ENCODE measurements at regions not wholly inside any gene's neighbourhood (a gene's known extent, or its start where the extent isn't known, plus 50 kb on each side); places are given as distances from the start of the nearest gene placed in this dataset.

DNA sequence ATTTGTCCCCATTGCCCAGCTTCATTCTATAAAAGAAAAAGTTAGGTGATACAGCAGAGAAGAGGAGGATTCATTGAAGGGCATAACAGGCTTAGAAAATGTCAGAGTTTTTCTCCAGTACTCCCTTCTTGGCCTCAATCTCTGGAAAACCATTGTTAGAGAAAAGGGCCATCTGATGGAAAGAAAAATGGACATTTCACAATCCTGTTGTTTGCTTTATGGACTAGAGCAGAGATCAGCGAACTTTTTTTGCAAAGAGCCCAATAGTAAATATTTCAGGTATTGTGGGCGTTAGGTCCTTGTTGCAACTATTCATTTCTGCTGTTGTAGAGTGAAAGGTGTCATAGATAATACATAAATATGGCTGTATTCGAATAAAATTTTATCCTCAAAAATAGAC lies 208.8 kb downstream of the TLE4 start:
- no peaks in the 10 kb centered on the region for H3K36me3 Mint-ChIP-seq
- H3K4me3 Mint-ChIP-seq = no peak overlapping the region
- H3K27me3 Mint-ChIP-seq = no peaks in the 10 kb centered on the region
- CTCF ChIA-PET = no interaction called here
- H3K27ac Mint-ChIP-seq = no peak overlapping the region
- no peaks in the 10 kb centered on the region for H3K9me3 Mint-ChIP-seq
- DNase-seq = no peak
- H3K4me1 Mint-ChIP-seq = no peaks in the 10 kb centered on the region

- CTCF ChIA-PET = no interaction called here
- H3K27me3 Mint-ChIP-seq = no peaks in the 10 kb centered on the region
- H3K36me3 Mint-ChIP-seq = no peaks in the 10 kb centered on the region
- no peak overlapping the region for H3K27ac Mint-ChIP-seq
- DNase-seq = no peak
- H3K9me3 Mint-ChIP-seq = no peaks in the 10 kb centered on the region
- H3K4me1 Mint-ChIP-seq = no peaks in the 10 kb centered on the region
- H3K4me3 Mint-ChIP-seq = no peak overlapping the region
Observed at GRCh38 chr9:79779901-79780300, 208.1 kb downstream of the TLE4 start.

DNA sequence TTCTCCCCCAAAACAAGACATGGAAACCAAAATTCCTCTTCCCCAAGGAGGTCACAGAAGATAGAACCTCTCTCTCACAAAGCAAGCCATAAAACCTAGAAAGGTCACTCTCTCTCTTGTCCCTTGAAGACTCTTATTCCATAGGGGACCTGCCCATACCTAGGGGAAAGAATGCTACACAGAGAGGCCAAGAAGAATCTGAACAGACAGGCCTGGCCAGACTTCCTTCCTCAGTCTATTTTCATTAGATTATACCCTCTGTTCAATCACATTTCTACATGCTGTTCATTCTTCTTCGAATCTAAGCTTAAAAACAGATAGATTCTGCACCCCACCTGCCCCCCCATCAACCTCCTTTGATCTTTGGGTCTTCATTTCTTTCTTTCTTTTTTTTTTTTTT lies 206.8 kb downstream of the TLE4 start:
- H3K36me3 Mint-ChIP-seq = no peaks in the 10 kb centered on the region
- H3K27ac Mint-ChIP-seq = no peak overlapping the region
- H3K4me3 Mint-ChIP-seq = no peak overlapping the region
- no peaks in the 10 kb centered on the region for H3K9me3 Mint-ChIP-seq
- CTCF ChIA-PET = no interaction called here
- no peaks in the 10 kb centered on the region for H3K27me3 Mint-ChIP-seq
- DNase-seq = no peak
- no peaks in the 10 kb centered on the region for H3K4me1 Mint-ChIP-seq

- Mint-ChIP-seq H3K9me3 (no peaks in the 10 kb centered on the region), H3K4me3 (no peak overlapping the region), H3K4me1 (no peaks in the 10 kb centered on the region), H3K36me3 (no peaks in the 10 kb centered on the region), H3K27ac (no peak overlapping the region), H3K27me3 (no peaks in the 10 kb centered on the region)
- CTCF ChIA-PET = no interaction called here
- no peak for DNase-seq
Observed at GRCh38 chr9:79776581-79776980, 204.8 kb downstream of the TLE4 start.
